ENCODE measurements at regions not wholly inside any gene's neighbourhood (a gene's known extent, or its start where the extent isn't known, plus 50 kb on each side); places are given as distances from the start of the nearest gene placed in this dataset.

DNA sequence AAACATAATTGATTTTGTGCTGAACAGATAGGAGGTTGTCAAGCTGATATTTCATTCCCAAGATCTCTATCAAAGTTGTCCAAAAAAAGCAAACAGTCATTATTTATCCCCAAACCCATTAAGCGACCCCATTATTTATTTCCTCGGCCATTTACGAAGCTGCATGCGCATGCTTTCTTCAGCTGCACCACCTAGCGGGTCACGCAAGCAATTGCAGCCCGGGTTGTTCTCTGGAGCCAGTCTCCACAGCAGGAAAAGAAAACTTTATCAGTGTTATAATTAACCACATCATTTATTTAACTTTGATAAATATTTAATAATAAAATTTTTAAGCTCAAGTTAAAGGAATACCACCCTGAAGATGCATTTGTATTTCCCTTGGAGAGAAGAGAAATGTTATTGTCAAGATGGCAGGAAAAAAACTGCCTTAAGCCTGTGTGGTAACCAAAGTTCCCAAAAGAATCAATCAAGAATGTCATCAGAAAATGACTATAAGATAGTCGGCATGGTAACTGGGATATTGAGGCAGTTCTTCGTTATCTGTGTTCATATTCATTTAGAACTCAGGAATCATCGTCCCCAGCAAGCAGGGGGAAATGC lies 304.7 kb downstream of the FBXO15 start:
- Histone ChIP-seq H3K27ac (ENCODE audit: low read length) (no peak overlapping the region), H3K4me3 (ENCODE audit: low read length) (no peak overlapping the region), H3K27me3 (ENCODE audit: control insufficient read depth, insufficient read depth, low read length) (no peaks in the 10 kb centered on the region), H3K36me3 (ENCODE audit: control insufficient read depth, low read depth, low read length) (no peaks in the 10 kb centered on the region), H3K4me1 (ENCODE audit: control insufficient read depth, low read depth, low read length) (peaks cover 4% of the 10 kb centered on the region), H3K9ac (ENCODE audit: low read length) (no peak overlapping the region), H3K9me3 (ENCODE audit: control insufficient read depth, low read depth, low read length) (no peaks in the 10 kb centered on the region)

DNA sequence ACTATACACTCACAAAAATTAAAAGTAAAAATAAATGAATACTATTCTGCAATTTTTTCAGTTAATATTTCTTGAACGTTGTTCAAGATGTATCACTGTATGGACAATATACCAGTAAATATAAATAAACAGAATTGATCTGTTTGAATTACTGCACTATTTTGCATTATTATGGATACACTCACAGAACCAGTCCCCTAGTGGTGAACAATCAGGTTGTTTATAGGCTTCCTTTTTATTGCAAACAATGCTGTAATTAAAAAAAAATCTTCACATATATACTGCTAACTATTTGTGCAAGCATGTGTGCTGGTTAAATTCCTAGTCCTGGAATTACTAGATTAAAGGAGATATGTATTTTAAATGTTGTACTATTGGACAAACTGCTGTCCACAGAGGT lies 306.0 kb downstream of the FBXO15 start:
- no peak overlapping the region for H3K27ac ChIP-seq (ENCODE audit: low read length)
- H3K36me3 ChIP-seq (ENCODE audit: control insufficient read depth, low read depth, low read length): no peaks in the 10 kb centered on the region
- peaks cover 4% of the 10 kb centered on the region for H3K4me1 ChIP-seq (ENCODE audit: control insufficient read depth, low read depth, low read length)
- H3K9ac ChIP-seq (ENCODE audit: low read length): no peak overlapping the region
- H3K27me3 ChIP-seq (ENCODE audit: control insufficient read depth, insufficient read depth, low read length): no peaks in the 10 kb centered on the region
- no peak overlapping the region for H3K4me3 ChIP-seq (ENCODE audit: low read length)
- H3K9me3 ChIP-seq (ENCODE audit: control insufficient read depth, low read depth, low read length): no peaks in the 10 kb centered on the region

DNA sequence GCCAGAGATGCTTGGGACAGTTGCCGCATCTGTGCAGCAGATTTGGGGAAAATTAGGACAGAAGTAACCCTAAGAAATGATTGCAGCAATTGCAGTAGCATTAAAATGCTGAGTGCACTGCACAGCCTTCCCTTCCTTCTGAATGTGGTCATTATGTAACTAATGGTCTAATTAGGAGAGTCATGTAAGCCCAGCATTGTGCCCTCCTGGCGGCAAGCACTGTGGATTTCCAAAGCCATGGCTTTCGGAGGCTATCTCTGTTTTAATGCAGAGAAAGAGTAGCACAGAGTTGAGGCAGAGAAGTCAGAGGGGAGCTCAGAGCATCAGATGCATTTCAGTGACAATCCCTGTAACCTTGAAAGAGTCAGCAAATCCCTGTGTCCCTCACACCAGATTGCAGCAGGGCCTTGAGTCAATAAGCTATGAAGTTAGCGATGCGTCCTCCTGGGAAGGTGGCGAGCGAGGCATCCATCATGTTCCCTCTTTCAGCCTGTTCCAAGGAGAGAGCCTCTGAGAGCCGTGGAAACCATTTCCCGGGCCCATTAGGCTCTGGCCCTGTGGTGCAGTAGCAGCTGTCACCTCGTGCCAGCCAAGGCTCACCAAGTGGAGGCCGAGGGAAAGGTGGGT lies 307.2 kb downstream of the FBXO15 start:
- Histone ChIP-seq H3K9me3 (ENCODE audit: control insufficient read depth, low read depth, low read length) (no peaks in the 10 kb centered on the region), H3K27me3 (ENCODE audit: control insufficient read depth, insufficient read depth, low read length) (no peaks in the 10 kb centered on the region), H3K36me3 (ENCODE audit: control insufficient read depth, low read depth, low read length) (no peaks in the 10 kb centered on the region), H3K27ac (ENCODE audit: low read length) (no peak overlapping the region), H3K4me1 (ENCODE audit: control insufficient read depth, low read depth, low read length) (peaks cover 4% of the 10 kb centered on the region), H3K9ac (ENCODE audit: low read length) (no peak overlapping the region), H3K4me3 (ENCODE audit: low read length) (no peak overlapping the region)

DNA sequence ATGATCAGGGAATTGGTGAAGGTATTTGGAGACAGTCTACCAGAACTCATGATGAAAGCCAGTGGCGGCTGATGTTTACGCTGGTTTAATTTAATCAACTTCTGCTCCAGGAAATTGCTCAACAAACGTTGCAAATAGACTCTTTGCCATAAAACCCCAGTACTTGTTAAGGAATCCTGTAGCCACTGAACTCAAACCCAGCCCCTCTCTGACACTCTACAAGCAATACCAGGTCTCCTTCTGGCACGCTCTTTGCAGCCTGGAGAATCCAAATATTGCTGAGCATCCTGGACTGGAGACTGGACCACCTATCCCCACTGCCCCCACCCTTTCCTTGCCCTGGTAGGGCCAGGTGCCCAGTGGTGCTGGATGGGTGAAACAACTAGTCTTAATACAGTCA lies 308.2 kb downstream of the FBXO15 start:
- Histone ChIP-seq H3K9me3 (ENCODE audit: control insufficient read depth, low read depth, low read length) (no peaks in the 10 kb centered on the region), H3K36me3 (ENCODE audit: control insufficient read depth, low read depth, low read length) (no peaks in the 10 kb centered on the region), H3K27me3 (ENCODE audit: control insufficient read depth, insufficient read depth, low read length) (no peaks in the 10 kb centered on the region), H3K27ac (ENCODE audit: low read length) (no peak overlapping the region), H3K4me1 (ENCODE audit: control insufficient read depth, low read depth, low read length) (peaks cover 4% of the 10 kb centered on the region), H3K4me3 (ENCODE audit: low read length) (no peak overlapping the region), H3K9ac (ENCODE audit: low read length) (no peak overlapping the region)

DNA sequence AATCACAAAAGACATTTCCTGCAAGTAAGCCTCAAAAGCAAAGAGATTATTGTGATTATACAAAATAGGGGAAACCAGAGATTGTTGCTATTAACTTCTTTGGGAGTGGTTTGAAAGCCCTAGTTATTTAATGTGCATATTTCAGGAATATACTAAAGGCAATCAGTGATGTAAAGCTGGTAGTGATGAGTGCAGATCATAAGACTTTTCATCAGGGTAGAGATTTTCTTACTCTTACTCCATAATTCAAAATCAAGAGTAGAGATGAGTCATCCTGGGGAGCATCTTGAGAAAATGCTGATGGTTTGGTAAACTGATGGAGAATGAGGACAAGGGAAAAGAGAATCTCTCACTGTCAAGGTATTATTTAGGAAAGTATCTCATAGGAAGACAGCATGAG lies 309.5 kb downstream of the FBXO15 start:
- Histone ChIP-seq H3K4me1 (ENCODE audit: control insufficient read depth, low read depth, low read length) (peaks cover 4% of the 10 kb centered on the region), H3K36me3 (ENCODE audit: control insufficient read depth, low read depth, low read length) (no peaks in the 10 kb centered on the region), H3K9me3 (ENCODE audit: control insufficient read depth, low read depth, low read length) (no peaks in the 10 kb centered on the region), H3K9ac (ENCODE audit: low read length) (no peak overlapping the region), H3K27me3 (ENCODE audit: control insufficient read depth, insufficient read depth, low read length) (no peaks in the 10 kb centered on the region), H3K4me3 (ENCODE audit: low read length) (no peak overlapping the region), H3K27ac (ENCODE audit: low read length) (no peak overlapping the region)

DNA sequence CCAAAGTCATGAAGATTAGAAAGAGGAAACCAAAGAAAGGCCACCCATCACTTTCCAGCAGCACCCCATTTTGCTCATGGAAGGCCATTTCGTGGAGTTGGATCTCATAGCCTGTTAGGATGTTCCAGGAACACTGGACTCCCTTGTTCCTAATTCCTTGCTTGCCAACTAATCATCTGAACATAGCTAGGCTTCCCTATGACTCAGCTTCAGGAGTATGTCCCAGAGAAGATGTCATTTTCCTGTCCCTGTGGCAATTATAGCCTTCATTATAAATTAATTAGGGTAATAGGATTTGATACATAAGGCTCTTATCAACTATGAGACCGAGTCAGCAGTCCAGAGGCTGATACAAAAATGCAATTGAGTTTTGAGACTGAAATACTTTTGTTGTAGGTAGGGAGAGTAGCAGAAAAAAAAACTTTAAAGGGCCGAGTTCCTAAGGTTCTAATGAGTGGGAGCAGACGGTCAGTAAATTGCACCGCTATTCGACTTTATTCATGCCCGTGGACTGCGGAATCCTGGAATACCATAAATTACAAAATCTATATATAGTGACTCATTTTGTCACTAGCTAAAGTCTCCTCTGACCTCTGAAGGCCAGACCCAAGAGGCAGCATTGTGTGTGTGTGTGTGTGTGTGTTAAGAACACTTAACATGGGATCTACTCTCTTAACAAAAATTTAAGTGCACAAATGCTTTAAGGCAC lies 311.8 kb downstream of the FBXO15 start:
- Histone ChIP-seq H3K36me3 (ENCODE audit: control insufficient read depth, low read depth, low read length) (no peaks in the 10 kb centered on the region), H3K4me3 (ENCODE audit: low read length) (no peak overlapping the region)

DNA sequence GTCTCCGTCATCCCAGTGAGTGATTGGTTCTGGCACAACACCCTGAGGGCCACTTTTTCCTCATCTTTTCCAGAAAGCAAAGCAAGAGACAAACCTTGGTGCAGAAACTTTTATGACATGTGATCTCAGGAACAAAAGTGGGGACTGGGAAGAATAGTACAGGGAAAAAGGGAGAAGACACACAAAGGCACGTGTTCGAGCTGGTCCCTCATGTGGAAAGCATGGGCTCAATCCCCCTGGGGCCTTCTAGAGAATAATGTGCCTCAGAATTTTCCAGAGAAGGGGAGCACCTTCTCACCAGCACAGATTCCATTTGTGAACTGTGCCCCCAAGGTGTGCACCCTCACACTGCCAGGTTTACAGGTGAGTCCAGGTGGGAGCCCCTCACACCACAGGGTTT lies 312.6 kb downstream of the FBXO15 start:
- no peaks in the 10 kb centered on the region for H3K36me3 ChIP-seq (ENCODE audit: control insufficient read depth, low read depth, low read length)
- H3K27ac ChIP-seq (ENCODE audit: low read length): no peak overlapping the region
- no peaks in the 10 kb centered on the region for H3K4me1 ChIP-seq (ENCODE audit: control insufficient read depth, low read depth, low read length)
- no peaks in the 10 kb centered on the region for H3K27me3 ChIP-seq (ENCODE audit: control insufficient read depth, insufficient read depth, low read length)
- no peak overlapping the region for H3K9ac ChIP-seq (ENCODE audit: low read length)
- H3K4me3 ChIP-seq (ENCODE audit: low read length): no peak overlapping the region
- H3K9me3 ChIP-seq (ENCODE audit: control insufficient read depth, low read depth, low read length): no peaks in the 10 kb centered on the region

More for the DNA sequence above, 311.8 kb downstream of the FBXO15 start:
- Histone ChIP-seq H3K9me3 (ENCODE audit: control insufficient read depth, low read depth, low read length) (no peaks in the 10 kb centered on the region), H3K27ac (ENCODE audit: low read length) (no peak overlapping the region), H3K27me3 (ENCODE audit: control insufficient read depth, insufficient read depth, low read length) (no peaks in the 10 kb centered on the region), H3K9ac (ENCODE audit: low read length) (no peak overlapping the region), H3K4me1 (ENCODE audit: control insufficient read depth, low read depth, low read length) (no peaks in the 10 kb centered on the region)

DNA sequence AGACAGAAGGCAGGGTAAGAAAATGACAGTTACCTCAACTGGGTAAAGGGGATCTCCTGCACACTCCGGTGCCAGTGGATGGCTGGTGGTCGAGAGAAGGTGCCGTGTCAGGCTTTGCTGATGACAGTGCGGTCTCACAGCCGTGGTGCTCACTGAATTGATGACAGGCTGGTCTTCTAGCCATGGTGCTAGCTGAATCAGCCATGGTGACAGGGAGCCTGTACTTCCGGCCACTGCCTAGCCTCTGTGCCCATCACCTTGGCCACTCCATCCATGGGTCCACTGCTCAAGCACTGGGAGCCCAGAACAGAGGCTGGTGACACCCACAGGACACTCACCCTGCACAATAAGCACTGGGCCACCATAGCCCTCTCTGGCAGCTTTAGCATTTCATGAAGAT lies 315.9 kb downstream of the FBXO15 start:
- no peaks in the 10 kb centered on the region for H3K36me3 ChIP-seq (ENCODE audit: control insufficient read depth, low read depth, low read length)
- H3K4me3 ChIP-seq (ENCODE audit: low read length): no peak overlapping the region
- H3K27ac ChIP-seq (ENCODE audit: low read length): no peak overlapping the region
- H3K4me1 ChIP-seq (ENCODE audit: control insufficient read depth, low read depth, low read length): no peaks in the 10 kb centered on the region
- no peaks in the 10 kb centered on the region for H3K9me3 ChIP-seq (ENCODE audit: control insufficient read depth, low read depth, low read length)
- H3K9ac ChIP-seq (ENCODE audit: low read length): no peak overlapping the region
- no peaks in the 10 kb centered on the region for H3K27me3 ChIP-seq (ENCODE audit: control insufficient read depth, insufficient read depth, low read length)

DNA sequence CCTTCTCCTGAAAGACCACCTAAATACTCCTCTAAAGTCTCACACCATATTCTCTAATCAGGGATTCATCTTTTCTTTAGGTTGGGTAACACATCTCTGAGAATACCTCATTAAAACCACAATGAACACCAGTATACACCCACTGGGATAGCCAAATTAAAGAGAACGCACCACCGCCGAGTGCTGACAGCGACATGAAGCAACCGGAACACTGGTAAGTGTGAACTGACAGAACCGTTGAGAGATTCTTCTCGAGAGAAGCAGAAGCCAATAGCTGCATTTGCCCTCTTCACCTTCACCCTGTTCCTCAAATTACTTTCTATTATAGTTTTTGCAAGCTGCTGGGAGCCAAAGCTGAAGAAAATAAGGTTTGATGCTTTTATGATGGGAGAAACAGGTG lies 318.5 kb downstream of the FBXO15 start:
- Histone ChIP-seq H3K4me1 (ENCODE audit: control insufficient read depth, low read depth, low read length) (no peaks in the 10 kb centered on the region), H3K27me3 (ENCODE audit: control insufficient read depth, insufficient read depth, low read length) (no peaks in the 10 kb centered on the region), H3K9me3 (ENCODE audit: control insufficient read depth, low read depth, low read length) (no peaks in the 10 kb centered on the region), H3K27ac (ENCODE audit: low read length) (no peak overlapping the region), H3K36me3 (ENCODE audit: control insufficient read depth, low read depth, low read length) (no peaks in the 10 kb centered on the region), H3K9ac (ENCODE audit: low read length) (no peak overlapping the region), H3K4me3 (ENCODE audit: low read length) (no peak overlapping the region)

DNA sequence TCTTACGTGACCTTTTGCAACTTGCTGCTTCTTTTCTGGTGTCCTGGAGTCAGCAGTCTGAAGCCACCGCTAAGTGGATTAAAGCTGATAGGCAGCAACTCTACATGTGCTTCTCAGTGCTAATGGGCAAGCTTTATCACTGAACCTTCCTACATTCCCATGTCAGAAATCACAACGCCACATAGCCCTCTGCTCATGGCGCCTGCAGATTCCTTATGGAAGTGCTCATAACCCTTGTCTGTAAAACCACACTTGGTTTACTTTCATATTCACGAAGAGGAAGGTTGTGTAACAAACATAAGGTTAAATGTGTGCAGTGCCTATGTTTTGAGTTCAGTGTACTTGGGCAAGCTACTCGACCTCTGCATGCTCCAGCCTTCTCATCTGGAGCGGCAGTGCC lies 319.8 kb downstream of the FBXO15 start:
- H3K9ac ChIP-seq (ENCODE audit: low read length): no peak overlapping the region
- no peaks in the 10 kb centered on the region for H3K4me1 ChIP-seq (ENCODE audit: control insufficient read depth, low read depth, low read length)
- no peaks in the 10 kb centered on the region for H3K27me3 ChIP-seq (ENCODE audit: control insufficient read depth, insufficient read depth, low read length)
- no peaks in the 10 kb centered on the region for H3K9me3 ChIP-seq (ENCODE audit: control insufficient read depth, low read depth, low read length)
- no peak overlapping the region for H3K27ac ChIP-seq (ENCODE audit: low read length)
- no peaks in the 10 kb centered on the region for H3K36me3 ChIP-seq (ENCODE audit: control insufficient read depth, low read depth, low read length)
- no peak overlapping the region for H3K4me3 ChIP-seq (ENCODE audit: low read length)

DNA sequence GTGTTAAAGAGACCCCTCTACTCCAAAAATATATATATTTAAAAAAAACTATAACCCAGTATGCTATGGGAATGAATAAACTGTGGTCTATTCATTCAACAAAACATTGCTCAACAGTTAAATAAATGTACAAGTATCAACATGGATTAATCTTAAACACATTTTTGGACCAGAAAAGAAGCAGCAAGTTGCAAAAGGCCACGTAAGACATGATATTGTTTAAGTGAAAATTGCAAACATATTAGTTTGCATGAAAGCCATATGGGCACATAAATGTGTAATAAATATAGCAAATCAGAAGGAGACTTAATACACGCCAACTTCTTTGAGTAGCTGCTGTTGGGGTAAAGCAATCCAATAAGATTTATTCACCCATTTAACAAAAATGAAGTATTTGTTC lies 321.5 kb downstream of the FBXO15 start:
- Histone ChIP-seq H3K9me3 (ENCODE audit: control insufficient read depth, low read depth, low read length) (no peaks in the 10 kb centered on the region), H3K9ac (ENCODE audit: low read length) (no peak overlapping the region), H3K36me3 (ENCODE audit: control insufficient read depth, low read depth, low read length) (no peaks in the 10 kb centered on the region), H3K4me3 (ENCODE audit: low read length) (no peak overlapping the region), H3K4me1 (ENCODE audit: control insufficient read depth, low read depth, low read length) (no peaks in the 10 kb centered on the region), H3K27ac (ENCODE audit: low read length) (no peak overlapping the region), H3K27me3 (ENCODE audit: control insufficient read depth, insufficient read depth, low read length) (no peaks in the 10 kb centered on the region)

DNA sequence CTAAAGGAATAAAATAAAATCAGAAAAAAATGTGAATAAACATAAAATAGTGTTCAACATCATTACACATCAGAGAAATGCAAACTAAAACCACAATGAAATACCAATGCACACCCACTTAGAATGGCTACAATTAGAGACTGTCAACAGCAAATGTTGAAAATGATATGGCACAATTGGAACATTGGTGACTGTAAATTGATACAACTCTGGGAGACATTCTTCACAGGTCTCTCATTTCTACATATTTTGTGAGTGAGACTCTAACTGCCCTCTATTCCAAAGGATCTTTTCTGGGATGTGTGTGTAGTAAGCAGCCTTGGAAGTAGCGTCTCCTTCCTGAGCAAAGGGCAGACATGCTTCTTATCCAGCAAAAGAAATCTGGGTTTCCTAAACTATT lies 323.0 kb downstream of the FBXO15 start:
- H3K27ac ChIP-seq (ENCODE audit: low read length): no peak overlapping the region
- H3K9ac ChIP-seq (ENCODE audit: low read length): no peak overlapping the region
- no peaks in the 10 kb centered on the region for H3K4me1 ChIP-seq (ENCODE audit: control insufficient read depth, low read depth, low read length)
- H3K4me3 ChIP-seq (ENCODE audit: low read length): no peak overlapping the region
- H3K36me3 ChIP-seq (ENCODE audit: control insufficient read depth, low read depth, low read length): no peaks in the 10 kb centered on the region
- H3K9me3 ChIP-seq (ENCODE audit: control insufficient read depth, low read depth, low read length): no peaks in the 10 kb centered on the region
- H3K27me3 ChIP-seq (ENCODE audit: control insufficient read depth, insufficient read depth, low read length): no peaks in the 10 kb centered on the region
